Heart left ventricle (tissue), 13 donors: ENCODE measurements at regions not wholly inside any gene's neighbourhood (a gene's known extent, or its start where the extent isn't known, plus 50 kb on each side); places are given as distances from the start of the nearest gene placed in this dataset.

ENCODE experiments used
- POLR2A ChIP-seq, 2 donors: fragments of 450-650 bp; IDR thresholded peaks; one replicate each; pipeline ENCODE4 v1.6.1; 2017; ENCODE audit warnings: antibody characterized with exemption in 2 of 2, mild to moderate bottlenecking in 2 of 2, moderate library complexity in 2 of 2
- TF ChIP-seq, protein P1 (sequence below), 12 donors: fragments of 200-600 bp; sonication (generic) in 4 of 12; IDR thresholded peaks; one replicate each; pipeline versions ENCODE4 v1.5.0 to v1.8.0; 2018 to 2022; ENCODE audit warnings: antibody characterized with exemption in 12 of 12, mild to moderate bottlenecking in 5 of 12
- donor health status: ischemic (EF 13 %, LVEDD 7.1; RV severe dilation, severe dysfunction).
- donor health status: DM: no; HTN: yes; CAD: no.
- donor health status: DM: no; HTN: no; CAD: no.
- donor health status: ischemic (EF 25% LVEDD 6.9; RV normal size, moderate dysfunction).
- donor health status: ischemic (EF 25% LVEDD 5.7; RV mildly dilated, moderate dysfunction).
- donor health status: ischemic (EF 35%, LVEDD 5.7; RV mildly dilated, moderate dysfunction).
- donor health status: nonischemic (EF 11% LVEDD 7.7; RV severe dilation, severe dysfunction).
- donor health status: DM: yes; HTN: yes; CAD: no.
- donor health status: PGD.
- donor health status: ischemic (EF 29% LVEDD 5.4; RV normal size, mild dysfunction).
- donor health status: nonischemic (EF 23%, LVEDD 6.1; RV moderate dilation, normal function).

DNA sequence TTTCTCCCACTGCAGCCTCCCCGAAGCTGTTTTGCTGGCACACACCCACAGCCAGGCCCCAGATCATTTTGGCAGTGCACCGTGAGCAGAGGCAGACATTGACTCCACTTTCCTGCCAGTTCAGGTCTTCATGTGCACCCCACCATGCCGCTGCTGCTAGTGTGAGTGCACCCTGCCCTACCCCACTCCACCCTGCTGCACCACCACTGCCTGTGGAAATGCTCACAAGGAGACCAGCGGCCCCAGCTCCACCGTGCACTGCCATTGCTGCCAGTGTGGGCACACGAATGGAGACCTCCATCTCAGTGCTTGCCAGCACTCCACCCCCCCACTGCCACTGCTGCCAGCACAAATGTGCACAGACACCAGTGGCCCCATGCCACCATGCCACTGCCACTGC is 277.6 kb upstream of the ZC4H2 start:
- TF ChIP-seq, protein P1, sequence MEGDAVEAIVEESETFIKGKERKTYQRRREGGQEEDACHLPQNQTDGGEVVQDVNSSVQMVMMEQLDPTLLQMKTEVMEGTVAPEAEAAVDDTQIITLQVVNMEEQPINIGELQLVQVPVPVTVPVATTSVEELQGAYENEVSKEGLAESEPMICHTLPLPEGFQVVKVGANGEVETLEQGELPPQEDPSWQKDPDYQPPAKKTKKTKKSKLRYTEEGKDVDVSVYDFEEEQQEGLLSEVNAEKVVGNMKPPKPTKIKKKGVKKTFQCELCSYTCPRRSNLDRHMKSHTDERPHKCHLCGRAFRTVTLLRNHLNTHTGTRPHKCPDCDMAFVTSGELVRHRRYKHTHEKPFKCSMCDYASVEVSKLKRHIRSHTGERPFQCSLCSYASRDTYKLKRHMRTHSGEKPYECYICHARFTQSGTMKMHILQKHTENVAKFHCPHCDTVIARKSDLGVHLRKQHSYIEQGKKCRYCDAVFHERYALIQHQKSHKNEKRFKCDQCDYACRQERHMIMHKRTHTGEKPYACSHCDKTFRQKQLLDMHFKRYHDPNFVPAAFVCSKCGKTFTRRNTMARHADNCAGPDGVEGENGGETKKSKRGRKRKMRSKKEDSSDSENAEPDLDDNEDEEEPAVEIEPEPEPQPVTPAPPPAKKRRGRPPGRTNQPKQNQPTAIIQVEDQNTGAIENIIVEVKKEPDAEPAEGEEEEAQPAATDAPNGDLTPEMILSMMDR (IDR thresholded peaks at IDR 0.05) = no peak
- no peak for TF ChIP-seq POLR2A (IDR thresholded peaks at IDR 0.05)
